Type B pancreatic cell (in vitro differentiated cells): ENCODE measurements at regions not wholly inside any gene's neighbourhood (a gene's known extent, or its start where the extent isn't known, plus 50 kb on each side); places are given as distances from the start of the nearest gene placed in this dataset.

Experiments used
- DNase-seq: peaks from one replicate; pipeline ENCODE4 v3.0.0; 2021; ENCODE audit warnings: mixed read lengths; ENCODE audit not compliant: unreplicated experiment; ENCODE audit errors: extremely low spot score
- H3K27ac Mint-ChIP-seq: 2 replicates; pipeline ENCODE4 v1.8.0; 2021; ENCODE audit warnings: mild to moderate bottlenecking, mixed read lengths
- H3K27me3 Mint-ChIP-seq: 2 replicates; pipeline ENCODE4 v1.8.0; 2021; ENCODE audit warnings: mixed read lengths
- H3K36me3 Mint-ChIP-seq: 2 replicates; pipeline ENCODE4 v1.8.0; 2021; ENCODE audit warnings: mixed read lengths
- H3K4me1 Mint-ChIP-seq: one replicate; pipeline ENCODE4 v1.8.0; 2021; ENCODE audit warnings: mixed read lengths; ENCODE audit not compliant: unreplicated experiment
- H3K4me3 Mint-ChIP-seq: 2 replicates; pipeline ENCODE4 v1.8.0; 2021; ENCODE audit warnings: mild to moderate bottlenecking, mixed read lengths
- H3K9me3 Mint-ChIP-seq: 2 replicates; pipeline ENCODE4 v1.8.0; 2021; ENCODE audit warnings: mixed read lengths
- CTCF ChIP-seq: fragments of 200-600 bp; sonication (generic); conservative IDR thresholded peaks from 2 replicates; pipeline ENCODE4 v1.5.0; 2021; ENCODE audit warnings: antibody characterized with exemption, mild to moderate bottlenecking

GRCh38 chr2:126975671-126976655 lies 77.3 kb downstream of the TEX51 start:
- Mint-ChIP-seq H3K36me3 (no peaks in the 10 kb centered on the region), H3K9me3 (no peaks in the 10 kb centered on the region), H3K4me1 (peaks cover 12% of the 10 kb centered on the region), H3K27me3 (peaks cover 11% of the 10 kb centered on the region), H3K27ac (no peak overlapping the region), H3K4me3 (no peak overlapping the region)
- no peak for TF ChIP-seq CTCF
- no peak for DNase-seq

- H3K4me3 Mint-ChIP-seq = no peak overlapping the region
- peaks cover 12% of the 10 kb centered on the region for H3K4me1 Mint-ChIP-seq
- no peaks in the 10 kb centered on the region for H3K36me3 Mint-ChIP-seq
- peaks cover 11% of the 10 kb centered on the region for H3K27me3 Mint-ChIP-seq
- H3K27ac Mint-ChIP-seq = no peak overlapping the region
- no peak for TF ChIP-seq CTCF
- H3K9me3 Mint-ChIP-seq = no peaks in the 10 kb centered on the region
- DNase-seq = no peak
Measured at GRCh38 chr2:126976721-126977328, 78.1 kb downstream of the TEX51 start.

- Mint-ChIP-seq H3K27ac (no peak overlapping the region), H3K9me3 (no peaks in the 10 kb centered on the region), H3K4me1 (peaks cover 3% of the 10 kb centered on the region), H3K36me3 (no peaks in the 10 kb centered on the region), H3K4me3 (no peak overlapping the region), H3K27me3 (peaks cover 3% of the 10 kb centered on the region)
- DNase-seq = no peak
- TF ChIP-seq CTCF = no peak
Measured at GRCh38 chr2:126978333-126978732, 79.6 kb downstream of the TEX51 start.

DNA sequence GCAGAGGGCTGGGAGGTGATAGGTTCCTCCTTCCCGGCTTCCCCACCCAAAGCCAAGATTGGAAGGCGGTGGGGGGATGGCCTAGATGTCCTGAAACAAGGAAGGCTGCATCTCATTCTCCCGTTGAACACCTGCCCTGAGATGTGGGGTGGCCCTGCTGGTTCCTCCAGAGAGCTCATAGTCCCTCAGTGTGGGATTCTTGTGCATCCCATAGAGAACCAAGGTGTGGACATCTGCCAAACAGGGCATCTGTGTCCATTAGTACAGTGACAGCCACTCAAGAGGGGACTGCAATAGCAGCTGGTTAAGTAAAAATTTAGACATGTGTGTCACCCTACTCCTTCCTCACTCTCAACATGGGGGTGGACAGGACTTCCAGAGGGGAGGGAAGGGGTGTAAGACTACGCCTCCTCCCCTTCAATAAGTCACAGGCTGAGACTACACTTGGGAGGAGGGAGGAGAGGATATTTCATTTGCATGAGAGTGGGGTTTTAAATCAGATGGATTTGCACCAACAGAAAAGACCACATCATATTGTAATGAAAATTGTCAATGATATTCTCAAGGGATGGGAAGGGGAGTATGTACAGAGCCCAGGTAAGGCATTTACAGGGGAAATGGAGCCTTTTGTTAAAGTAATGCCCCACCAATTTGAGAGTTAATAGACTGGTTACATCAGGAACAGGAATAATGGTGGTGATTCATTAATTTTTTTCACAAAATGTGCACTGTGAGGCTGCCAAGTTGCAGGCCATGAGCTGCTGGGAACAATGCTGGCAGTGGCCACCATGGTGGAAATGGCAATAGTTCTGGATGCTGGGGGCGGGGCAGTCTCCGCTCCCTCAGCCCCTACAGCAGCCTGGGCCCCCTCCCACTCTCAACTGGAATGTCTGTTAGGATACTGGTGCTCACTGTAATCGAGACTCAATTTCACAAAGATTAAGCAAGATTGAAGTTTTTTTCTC lies 80.6 kb downstream of the TEX51 start:
- H3K27me3 Mint-ChIP-seq = no peaks in the 10 kb centered on the region
- no peak for DNase-seq
- no peak overlapping the region for H3K27ac Mint-ChIP-seq
- H3K9me3 Mint-ChIP-seq = no peaks in the 10 kb centered on the region
- H3K4me1 Mint-ChIP-seq = no peaks in the 10 kb centered on the region
- H3K4me3 Mint-ChIP-seq = no peak overlapping the region
- no peak for TF ChIP-seq CTCF
- H3K36me3 Mint-ChIP-seq = no peaks in the 10 kb centered on the region

DNA sequence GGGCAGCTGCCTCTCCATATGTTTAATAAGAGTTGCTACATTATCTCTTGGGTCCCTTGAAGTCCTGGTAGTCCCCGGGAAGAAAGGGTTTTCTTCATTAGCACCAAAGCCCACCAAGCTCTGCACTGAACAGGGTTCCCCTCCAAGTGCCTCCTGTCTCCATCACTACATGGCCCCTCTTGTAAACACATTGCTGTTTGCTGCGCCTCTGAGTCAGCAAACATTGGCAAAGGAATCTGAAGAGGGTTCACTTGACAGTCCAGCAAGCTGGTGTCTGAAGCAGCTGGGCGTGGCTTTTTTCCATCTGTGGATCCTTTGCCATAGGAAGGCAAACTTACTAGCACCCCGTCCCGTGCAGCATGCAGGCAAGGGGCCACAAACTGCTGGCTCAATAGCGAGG lies 82.8 kb downstream of the TEX51 start:
- H3K27me3 Mint-ChIP-seq = no peaks in the 10 kb centered on the region
- H3K4me3 Mint-ChIP-seq = no peak overlapping the region
- H3K36me3 Mint-ChIP-seq = no peaks in the 10 kb centered on the region
- H3K27ac Mint-ChIP-seq = no peak overlapping the region
- H3K9me3 Mint-ChIP-seq = peaks cover 3% of the 10 kb centered on the region
- TF ChIP-seq CTCF = no peak
- no peak for DNase-seq
- H3K4me1 Mint-ChIP-seq = no peaks in the 10 kb centered on the region
